VCaP (cell line): ENCODE measurements at regions not wholly inside any gene's neighbourhood (a gene's known extent, or its start where the extent isn't known, plus 50 kb on each side); places are given as distances from the start of the nearest gene placed in this dataset.

Source experiments
- H3K27ac ChIP-seq: fragments of 450-650 bp; 2 replicates; pipeline ENCODE4 v1.5.1; 2017
- CTCF ChIP-seq: fragments of 450-650 bp; conservative IDR thresholded peaks from 2 replicates; pipeline ENCODE4 v1.5.1; 2017; ENCODE audit warnings: mild to moderate bottlenecking, moderate library complexity

DNA sequence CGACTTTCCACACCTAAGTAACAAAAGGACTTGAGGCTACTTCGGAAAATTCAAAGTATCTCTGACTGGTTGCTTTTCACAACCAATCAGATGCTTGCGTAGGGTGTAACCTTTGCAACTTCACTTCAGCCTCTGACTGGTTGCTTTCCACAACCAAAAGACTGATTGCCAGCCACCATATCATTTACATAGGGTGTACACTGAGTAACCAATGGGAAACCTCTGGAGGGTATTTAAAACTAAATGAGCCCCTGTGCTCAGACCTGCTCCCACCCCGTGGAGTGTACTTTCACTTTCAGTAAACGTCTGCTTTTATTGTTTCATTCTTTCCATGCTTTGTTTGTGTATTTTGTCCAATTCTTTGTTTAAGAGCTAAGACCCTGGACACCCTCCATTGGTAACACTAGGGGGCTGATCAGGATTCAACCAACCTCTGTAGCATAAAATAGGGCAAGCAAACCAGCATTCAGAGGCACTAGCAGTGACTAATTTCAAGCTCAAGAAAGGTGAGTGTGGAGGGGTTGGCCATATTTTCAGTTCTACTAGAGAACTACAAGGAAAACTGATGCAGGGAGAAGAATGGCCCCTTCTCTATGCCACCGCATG lies 390.8 kb downstream of the POM121L12 start:
- no peak for TF ChIP-seq CTCF

GRCh38 chr7:53428045-53428444 lies 392.6 kb downstream of the POM121L12 start:
- no peak for TF ChIP-seq CTCF
- H3K27ac ChIP-seq: no peak overlapping the region

More for the DNA sequence above, 390.8 kb downstream of the POM121L12 start:
- no peak overlapping the region for H3K27ac ChIP-seq

- no peak overlapping the region for H3K27ac ChIP-seq
- no peak for TF ChIP-seq CTCF
These were observed 396.5 kb downstream of the POM121L12 start for GRCh38 chr7:53431901-53432300.

- H3K27ac ChIP-seq: no peak overlapping the region
- no peak for TF ChIP-seq CTCF
These were observed 401.9 kb downstream of the POM121L12 start for GRCh38 chr7:53437336-53437735.

- no peak for TF ChIP-seq CTCF
- H3K27ac ChIP-seq: no peak overlapping the region
These were observed 410.7 kb downstream of the POM121L12 start for GRCh38 chr7:53446170-53446569.

GRCh38 chr7:53458636-53459035 lies 423.2 kb downstream of the POM121L12 start:
- TF ChIP-seq CTCF: no peak
- no peak overlapping the region for H3K27ac ChIP-seq

- TF ChIP-seq CTCF: no peak
- H3K27ac ChIP-seq: no peak overlapping the region
These were observed 430.9 kb downstream of the POM121L12 start for GRCh38 chr7:53466371-53466770.
